Globus pallidus (tissue), 1 donor: ENCODE measurements at regions not wholly inside any gene's neighbourhood (a gene's known extent, or its start where the extent isn't known, plus 50 kb on each side); places are given as distances from the start of the nearest gene placed in this dataset.
A peak's percentile ranks its signal among the peaks of the same experiment; 100 is the strongest.
"Not testable (repeated sequence)": the region's sequence is repeated elsewhere in the genome, so short reads cannot be mapped to it uniquely, and the experiment has no call there.

ENCODE experiments used
- DNase-seq: peaks from one replicate; pipeline ENCODE4 v3.0.0-alpha.2; 2015; ENCODE audit warnings: low spot score

DNA sequence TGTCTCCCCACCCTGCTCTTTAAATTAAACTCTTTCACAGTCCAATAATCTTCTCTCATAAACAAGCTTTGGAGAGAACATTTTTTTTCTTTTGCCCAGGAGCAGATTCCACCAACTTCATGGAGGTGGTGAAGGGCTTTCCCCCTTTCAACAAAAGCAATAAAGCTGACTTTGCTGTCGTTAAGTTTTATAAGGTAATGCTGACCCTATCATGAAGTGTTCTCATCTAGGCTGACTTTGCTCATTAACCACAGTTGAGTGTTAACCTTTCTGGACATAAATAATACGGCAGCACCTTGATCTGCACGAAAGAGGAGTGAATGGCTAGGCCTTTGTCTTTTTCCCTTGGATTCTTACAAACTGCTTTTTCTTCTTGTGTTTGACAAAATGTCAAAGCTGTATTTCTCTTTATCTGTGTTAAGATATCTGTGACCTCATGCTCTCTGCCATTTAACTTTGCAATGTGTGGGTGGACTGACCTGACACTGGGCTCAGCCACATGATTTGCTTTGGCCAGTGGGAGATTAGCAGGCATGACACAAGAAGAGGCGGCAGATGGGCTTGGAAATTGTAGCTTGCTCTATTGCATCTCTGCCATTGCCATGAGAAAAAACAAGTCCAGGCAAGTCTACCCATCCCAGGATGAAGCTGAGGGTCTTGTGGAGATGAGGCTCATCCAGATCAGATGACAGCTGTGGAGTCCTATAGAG is 470.9 kb upstream of the CCDC196 start:
- DNase-seq, result no peak

GRCh38 chr14:66017927-66018326 is 468.2 kb upstream of the CCDC196 start:
- DNase-seq, result no peak

DNA sequence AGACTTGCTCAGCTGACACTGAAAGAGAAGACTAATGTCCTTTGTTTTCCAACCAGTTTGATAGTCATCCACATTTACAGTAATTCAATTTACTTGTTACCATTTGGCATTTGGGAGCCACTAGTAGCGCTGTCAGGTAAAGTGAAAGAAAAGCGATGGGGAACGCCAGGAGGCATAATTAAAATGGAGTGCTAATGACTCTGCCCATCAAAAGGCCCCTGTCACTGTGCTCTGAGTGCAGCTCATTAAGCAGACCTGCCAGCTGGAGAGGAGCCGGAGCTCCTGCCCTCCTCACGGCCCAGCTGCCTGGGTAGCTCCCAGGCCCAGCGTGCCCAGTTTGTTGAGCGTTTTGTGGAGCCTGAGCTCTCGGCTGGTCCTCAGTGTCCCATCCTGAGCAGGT is 463.6 kb upstream of the CCDC196 start:
- DNase-seq, result no peak

- no peak for DNase-seq
These were observed 460.4 kb upstream of the CCDC196 start for GRCh38 chr14:66025779-66026178.

GRCh38 chr14:66031981-66032380 is 454.2 kb upstream of the CCDC196 start:
- not testable (repeated sequence) for DNase-seq

- DNase-seq, result no peak
These were observed 453.4 kb upstream of the CCDC196 start for GRCh38 chr14:66032800-66033199.

- DNase-seq, result no peak
These were observed 449.6 kb upstream of the CCDC196 start for GRCh38 chr14:66036547-66036946.

DNA sequence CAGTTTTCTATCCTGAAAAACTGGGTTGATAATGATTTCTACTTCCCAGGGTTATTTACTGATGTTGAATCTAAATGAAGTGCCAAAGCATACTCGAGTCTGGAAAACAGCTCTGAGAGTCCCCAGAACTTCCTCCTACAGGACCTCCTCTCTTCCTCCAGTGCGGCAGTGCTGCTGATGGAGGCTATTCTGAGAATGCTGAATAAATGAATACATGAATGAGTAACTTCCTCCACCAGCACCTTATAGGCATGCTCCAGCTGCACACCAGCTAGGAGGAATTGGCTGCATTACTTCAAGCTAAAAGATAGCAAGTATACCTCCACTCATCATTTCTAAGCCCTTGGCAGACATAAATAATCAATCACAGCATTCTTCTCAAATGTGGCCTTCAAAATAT is 448.8 kb upstream of the CCDC196 start:
- DNase-seq, result peak; percentile 31

DNA sequence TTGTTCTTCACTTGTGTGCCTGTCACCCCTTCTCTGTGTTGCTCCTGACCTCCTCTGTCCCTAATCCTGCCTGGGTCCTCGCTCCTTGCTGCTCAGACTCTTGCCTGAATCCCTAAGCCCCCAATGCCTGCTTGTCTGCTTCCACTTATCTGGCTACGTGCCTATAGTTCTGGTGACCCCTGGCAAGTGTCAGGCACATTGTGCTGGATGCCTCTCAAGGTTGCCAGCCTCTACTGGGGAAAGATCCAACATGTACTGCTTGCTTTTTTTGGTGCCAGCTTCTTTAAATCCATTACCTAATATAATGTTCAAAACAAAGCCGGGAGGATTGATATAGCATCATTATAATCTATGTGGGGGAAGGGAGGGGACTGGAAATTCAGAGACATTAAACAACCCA is 448.0 kb upstream of the CCDC196 start:
- DNase-seq, result peak; percentile 1

GRCh38 chr14:66038618-66039017 is 447.6 kb upstream of the CCDC196 start:
- DNase-seq, result peak; percentile 47

DNA sequence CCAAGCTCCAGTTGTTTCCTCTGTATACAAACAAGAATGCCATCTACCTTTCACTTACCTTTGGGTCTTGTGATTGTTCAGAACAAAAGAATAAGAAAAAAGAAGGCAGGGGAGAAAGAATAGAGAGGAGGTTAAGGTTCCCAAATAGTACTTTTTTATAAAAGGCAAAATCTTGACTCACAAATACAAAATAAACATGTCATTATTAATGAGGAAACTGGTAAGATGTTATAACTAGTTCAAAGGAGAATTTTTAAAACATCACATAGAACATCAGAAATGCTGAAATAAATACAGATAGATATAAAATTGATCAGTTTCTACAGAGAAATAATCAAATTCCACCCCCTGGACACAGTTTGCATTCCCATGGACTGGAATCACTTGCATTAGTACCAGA is 446.7 kb upstream of the CCDC196 start:
- DNase-seq, result no peak

- no peak for DNase-seq
These were observed 444.6 kb upstream of the CCDC196 start for GRCh38 chr14:66041582-66041981.

DNA sequence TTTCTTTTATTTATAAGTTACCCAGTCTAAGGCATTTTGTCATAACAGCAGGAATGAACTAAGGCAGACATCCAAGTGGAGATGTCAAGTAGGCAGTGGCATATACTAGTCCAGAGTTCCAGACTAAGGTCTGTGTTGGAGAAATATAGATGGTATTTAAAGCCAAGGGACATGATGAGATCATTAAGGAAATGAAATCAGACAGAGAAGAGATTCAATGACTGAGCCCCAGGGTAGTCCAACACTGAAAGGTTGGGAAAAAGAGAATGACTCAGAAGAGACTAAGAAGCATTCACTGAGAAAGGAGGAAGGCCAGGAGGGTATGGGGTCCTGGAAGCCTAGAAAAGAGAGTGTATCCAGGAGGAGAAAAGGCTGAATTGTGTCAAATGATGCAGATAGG is 442.2 kb upstream of the CCDC196 start:
- DNase-seq, result no peak

DNA sequence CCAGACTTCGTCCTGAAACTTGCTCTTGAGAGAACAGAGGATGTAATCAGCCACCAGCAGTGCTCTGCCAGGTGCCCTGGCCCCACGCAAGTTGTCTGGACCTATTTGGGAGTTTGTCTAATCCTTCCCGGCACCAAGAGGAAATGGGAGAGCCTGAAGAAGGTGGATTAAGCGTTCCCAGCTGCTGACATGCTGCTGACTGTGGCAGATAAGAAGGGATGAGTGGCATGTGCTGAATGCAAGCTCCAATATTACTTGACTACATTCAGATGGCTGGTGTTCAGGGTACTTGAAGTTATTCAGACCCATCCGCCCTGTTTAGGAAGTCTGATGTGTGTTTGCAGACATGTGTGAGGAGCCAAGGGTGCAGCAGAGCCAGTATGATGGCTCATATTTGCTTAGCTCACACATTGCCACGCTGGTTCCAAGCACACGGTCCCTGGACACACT is 440.6 kb upstream of the CCDC196 start:
- no peak for DNase-seq

DNA sequence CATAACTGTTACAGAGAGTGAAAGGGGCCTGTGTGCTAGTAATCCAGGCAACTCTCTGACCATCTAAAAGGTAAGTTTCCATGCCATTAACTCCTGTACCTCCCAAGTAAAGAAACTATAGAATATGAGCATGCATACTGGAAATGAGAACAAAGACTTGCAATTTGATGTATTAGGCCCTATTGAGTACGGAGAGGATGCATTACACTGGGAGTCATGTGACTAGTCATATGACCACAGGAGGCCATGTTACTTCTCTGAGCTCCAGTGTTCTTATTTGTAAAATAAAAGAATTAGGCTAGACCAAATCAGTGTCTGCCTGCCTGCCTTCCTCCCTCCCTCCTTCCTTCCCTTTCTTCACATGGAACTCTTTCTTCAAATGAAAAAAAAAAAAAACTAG is 440.1 kb upstream of the CCDC196 start:
- DNase-seq, result no peak

DNA sequence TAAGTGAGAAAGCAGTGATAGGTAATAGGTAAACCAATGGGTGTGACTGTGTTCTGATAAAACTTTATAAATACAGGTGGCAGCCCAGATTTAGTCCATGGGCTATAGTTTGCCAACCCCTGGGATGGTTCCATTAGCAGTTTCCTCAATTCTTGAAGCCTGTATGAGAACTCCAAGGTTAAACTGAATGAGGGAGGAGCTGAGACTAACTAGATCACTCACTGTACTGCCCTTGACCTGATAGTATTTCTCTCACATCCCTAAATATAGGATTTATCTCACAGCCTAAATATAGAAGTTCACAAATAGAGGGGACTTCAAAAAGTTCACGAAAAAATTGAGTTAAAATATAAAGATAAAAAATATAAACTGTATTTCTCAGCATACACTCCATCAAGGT is 439.6 kb upstream of the CCDC196 start:
- no peak for DNase-seq

GRCh38 chr14:66056268-66056907 is 429.8 kb upstream of the CCDC196 start:
- no peak for DNase-seq

GRCh38 chr14:66056926-66057552 is 429.1 kb upstream of the CCDC196 start:
- no peak for DNase-seq

GRCh38 chr14:66065188-66065587 is 421.0 kb upstream of the CCDC196 start:
- no peak for DNase-seq

GRCh38 chr14:66066981-66067776 is 419.0 kb upstream of the CCDC196 start:
- DNase-seq, result no peak

DNA sequence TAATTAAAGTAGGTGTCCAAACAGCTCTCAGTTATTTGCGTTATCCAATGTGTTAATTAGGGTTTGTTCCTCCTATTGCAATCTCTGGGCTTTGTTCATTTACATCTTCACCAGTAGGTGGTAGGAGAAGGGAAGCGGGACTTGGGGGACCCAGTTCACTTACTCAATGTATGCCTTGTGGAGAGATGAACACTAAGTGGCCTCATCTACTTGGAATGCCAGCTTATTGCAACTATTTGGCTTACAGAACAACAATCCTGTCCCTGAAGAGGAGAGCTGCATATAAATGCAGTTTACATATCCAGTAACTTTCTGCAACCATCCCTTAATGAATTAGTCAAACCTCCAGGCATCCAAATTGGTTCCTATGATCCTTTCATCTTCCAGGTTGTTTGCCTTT is 417.1 kb upstream of the CCDC196 start:
- DNase-seq, result no peak

DNA sequence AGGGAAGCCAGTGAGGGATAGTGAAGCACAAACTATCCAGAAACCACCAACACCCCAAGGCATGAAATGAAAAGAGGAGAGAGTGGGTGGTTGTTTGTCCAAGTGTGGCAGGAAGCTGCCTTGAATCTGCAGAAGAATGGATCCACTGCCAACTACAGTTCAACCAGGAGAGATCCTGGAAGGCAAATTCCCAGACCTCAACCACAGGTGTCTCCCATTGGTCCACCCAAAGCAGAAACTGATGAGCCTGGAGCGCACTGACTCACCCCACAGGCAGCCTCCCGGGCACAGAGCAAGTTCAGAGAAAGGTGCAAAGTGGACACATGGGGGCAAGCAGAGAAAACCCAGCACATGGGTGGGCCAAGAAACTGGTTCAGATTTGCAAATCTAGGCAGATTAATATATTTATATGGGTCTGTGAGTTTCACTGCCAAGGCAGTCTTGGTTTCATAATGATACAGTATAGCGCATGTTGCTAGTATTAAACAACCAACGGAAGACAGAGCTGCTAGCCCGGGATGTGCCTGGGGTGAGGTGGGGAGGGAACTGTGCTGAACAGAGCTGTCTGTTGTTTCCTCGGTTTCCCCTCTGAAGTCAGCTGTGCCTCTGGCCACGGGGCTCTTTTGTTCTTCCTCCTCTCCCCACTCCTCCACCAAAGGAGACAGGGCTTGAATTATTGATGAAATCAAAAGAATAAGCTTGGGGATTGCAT is 416.2 kb upstream of the CCDC196 start:
- peak; percentile 21 for DNase-seq
